Hematopoietic multipotent progenitor cell (in vitro differentiated cells): ENCODE measurements at regions not wholly inside any gene's neighbourhood (a gene's known extent, or its start where the extent isn't known, plus 50 kb on each side); places are given as distances from the start of the nearest gene placed in this dataset.

Source experiments
- DNase-seq, 3 donors: peaks; one replicate each; pipeline ENCODE4 v3.0.0-alpha.2; 2011 to 2015; ENCODE audit warnings: low read depth in 2 of 3, low spot score in 2 of 3

DNA sequence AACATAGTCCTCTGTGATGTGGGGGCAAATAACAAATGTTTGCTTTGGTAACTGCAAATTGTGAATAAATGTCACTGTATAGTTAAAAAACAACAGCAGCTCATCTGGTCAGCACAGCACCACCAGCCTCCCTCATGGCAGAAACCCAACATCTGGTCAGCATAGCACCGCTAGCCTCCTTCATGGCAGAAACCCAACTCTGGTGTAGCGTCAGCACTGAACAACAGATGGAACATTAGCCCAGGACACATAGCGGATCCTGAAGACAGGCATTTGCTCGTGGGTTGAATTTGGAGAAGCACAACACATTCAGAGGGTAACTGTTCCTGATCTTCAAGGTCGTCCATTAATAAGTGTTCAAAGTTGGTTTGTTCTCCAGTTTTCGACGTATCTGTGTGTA, 265.9 kb downstream of the DLL1 start:
- DNase-seq, result no peak

DNA sequence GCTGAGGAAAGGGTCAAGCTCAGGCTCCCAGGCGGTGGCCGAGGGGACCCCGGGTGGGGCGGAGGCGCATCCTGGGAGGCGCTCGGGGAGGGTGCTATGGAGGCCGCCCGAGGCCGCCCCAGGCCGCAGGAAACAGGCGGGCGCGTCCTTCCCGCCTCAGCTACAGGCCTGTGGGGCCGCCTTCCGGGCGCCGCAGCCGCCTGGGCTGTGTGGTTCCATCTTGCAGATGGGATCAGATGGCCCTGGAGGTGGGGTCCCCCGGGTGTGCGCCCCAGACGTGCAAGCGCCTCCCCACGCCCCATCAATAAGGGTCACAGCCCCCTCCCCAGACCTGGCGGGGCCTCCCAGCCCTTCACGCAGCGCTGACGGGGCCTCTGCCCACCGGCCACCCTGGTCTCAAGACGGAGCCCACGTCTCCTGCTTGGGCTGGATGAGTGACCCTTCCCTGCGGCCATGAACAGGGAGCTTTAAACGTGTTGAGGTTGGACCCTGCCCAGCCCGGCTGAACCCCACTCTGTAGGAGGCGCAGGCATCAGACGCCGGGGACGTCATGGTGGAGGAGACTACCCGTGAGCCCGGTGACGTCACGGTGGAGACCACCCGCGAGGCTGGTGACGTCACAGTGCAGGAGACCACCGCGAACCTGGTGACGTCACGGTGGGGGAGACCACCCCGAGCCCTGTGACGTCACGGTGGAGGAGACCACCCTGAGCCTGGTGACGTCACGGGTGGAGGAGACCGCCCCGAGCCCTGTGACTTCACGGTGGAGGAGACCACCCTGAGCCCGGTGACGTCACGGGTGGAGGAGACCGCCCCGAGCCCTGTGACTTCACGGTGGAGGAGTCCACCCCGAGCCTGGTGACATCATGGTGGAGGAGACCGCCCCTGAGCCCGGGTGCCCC, 267.0 kb downstream of the DLL1 start:
- DNase-seq, result no peak

DNA sequence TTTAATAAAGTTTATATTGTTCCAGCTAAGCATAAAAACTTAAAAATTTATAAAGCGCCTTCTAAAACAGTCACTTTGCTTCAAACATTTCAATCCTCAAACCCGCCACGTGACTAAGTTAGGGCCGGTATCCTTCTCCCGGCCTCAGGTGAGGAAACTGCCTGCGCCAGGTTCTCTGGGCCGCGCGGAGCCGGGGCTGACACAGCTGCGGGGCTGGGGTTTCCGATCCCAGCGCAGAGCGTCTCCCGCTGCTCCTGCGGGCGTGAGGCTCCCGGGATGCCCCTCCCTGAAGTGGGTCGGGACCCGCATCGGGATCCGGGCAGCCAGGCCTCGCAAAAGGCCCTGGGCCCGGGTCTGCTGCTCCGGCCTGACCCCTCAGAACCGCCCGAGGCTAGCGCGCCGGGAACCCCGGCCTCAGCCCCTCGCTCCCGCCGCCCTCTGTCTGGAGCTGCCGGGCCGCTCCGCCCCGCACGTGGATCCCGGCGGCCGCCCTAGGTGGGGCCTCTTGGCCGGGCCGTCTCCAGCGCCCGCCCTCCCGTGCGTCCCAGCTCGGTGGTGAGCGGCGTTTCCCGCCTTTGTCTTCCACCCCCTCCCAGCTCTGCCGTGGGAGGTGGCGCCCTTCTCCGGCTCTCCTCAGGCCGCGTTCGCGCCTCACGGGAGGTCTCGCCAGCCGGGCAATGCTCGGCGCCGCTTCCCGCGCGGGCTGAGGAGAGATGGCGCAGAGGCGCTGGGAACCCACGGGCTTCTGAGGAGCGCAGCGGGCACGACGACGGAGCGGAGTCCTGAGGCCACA, 267.9 kb downstream of the DLL1 start:
- DNase-seq, result no peak

GRCh38 chr6:170022291-170022722, 268.6 kb downstream of the DLL1 start:
- no peak for DNase-seq

GRCh38 chr6:170021579-170021978, 269.3 kb downstream of the DLL1 start:
- DNase-seq, result no peak

DNA sequence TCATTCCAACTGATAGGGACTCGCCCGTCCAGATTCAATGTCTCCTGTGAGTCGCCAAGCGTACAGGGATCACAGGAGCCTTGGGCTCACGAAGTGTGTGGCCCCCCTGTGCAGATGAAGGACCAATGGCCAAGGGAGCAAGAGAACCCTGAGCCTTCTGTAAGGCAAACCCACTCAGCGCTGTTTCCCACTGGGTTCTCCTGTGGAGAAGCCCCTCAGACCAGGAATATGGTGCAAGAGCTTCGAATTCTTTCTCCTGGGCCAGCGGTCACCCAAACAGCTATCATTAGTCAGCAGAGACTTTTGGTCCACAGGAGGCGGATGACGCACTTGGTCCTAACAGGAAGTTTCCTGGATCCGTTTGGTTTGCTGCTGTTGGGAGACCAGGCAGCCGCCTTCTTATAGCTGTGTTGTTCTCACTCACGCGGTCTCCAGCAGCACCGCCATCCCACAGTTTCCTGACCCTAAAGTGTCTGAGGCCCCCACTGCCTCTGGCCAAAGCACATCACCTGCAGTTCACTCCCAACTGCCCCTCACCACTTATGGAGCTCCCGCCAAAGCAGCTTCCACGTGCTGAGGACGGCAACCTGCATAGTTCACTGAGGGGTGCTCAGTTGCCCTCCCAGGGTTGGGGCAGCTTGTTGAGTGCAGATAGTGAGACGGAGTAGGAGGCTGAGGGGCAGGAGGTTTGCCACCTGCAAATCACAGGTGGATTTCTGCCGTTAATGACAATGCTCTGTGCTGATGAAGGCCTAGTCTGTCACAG, 268.6 kb downstream of the ERMARD start:
- DNase-seq, result no peak

DNA sequence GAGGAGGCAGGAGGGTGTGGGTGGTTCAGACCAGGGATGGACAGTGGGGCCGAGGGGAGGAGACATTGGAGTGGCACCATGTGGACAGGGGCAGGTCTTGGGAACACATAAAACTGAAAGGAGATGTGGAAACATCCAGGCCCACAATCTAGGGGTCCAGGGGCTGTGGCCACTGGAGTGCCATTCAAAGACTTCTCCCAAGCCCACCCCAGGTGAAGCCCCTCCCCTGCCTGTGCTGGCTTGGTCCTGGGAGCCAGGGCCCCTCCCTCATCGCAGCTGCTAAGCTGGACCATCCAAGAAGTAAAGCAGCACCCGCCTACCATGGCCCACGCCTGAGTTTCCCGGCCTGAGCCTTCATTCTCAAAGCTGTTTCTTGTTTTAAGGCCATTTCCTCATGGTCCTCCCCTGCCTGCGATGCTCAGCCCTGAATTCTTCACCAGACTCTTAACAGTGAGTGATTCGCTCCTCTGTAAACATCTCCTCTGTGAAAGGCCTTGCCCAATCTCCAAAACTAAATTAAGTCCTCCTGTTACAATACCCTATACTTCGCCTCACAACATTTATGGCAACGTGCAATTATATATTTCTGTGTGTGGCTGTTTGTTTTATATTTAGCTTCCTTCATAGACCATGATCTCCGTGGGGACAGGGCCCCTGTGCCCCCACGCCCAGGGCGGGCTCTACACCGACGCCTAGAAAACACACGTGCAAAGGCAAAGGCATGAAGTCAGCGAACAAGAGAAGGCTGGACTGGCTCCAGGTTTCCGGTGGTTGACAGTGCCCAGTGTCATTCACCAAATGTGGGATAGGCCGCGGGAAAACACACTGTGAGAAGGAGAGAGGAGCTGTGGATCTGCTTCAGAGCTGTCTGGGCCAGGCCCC, 267.8 kb downstream of the ERMARD start:
- DNase-seq, result no peak

DNA sequence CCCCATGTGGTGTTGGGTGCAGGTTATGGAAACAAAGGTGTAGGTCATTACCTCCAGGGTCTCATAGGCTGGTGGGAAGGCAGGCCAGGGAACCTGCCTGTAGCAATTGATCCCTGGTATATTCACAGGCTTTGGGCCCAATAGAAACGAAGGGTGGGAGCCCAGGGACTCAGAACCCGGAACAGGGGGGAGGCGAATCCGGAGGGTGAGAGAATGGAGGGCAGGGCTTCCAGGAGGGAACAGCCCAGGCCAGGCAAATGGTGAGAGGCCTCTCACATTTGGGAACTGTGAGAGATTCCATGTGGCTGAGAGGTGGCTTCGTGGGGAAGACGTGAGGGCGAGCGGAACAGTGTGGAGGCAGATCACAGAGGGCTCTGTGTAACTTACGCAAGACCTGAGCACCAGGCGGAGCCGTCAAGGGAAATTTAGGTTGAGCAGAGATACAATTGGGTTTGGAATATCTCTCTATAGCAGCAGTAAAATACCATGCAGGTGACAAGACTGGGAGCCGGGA, 267.1 kb downstream of the ERMARD start:
- no peak for DNase-seq

DNA sequence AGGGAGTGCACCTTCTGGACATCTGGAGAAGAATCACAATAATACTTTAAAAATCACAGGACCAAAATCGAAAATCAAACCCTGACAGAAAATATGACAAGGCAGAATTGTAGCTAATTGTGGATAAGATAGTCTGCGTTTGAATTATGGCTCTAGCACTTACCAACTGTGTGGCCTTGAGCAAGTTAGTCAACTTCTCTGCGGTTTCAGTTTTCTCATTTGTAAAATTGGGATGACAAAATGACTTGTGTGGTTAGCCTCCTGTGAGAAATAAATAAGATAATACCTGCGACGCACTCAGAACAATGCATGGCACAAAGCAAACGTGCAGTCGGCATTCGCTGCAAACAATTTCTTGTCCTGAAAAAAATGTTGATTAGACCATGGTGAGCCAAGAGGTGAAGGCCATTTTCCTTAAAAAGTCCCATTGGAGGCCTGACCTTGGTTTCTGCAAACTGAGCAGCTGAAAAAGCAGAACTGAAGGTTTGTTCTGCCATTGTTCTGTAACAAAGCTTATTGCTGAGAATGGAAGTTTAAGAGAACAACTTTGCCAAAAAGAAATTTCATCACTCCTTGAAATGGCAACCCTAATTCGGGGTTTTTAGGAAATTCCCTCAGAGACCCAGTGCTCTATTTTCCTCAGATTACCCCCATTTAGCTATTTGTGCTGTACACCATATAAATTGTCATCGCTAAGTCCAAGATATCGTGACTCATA, 266.3 kb downstream of the ERMARD start:
- no peak for DNase-seq

DNA sequence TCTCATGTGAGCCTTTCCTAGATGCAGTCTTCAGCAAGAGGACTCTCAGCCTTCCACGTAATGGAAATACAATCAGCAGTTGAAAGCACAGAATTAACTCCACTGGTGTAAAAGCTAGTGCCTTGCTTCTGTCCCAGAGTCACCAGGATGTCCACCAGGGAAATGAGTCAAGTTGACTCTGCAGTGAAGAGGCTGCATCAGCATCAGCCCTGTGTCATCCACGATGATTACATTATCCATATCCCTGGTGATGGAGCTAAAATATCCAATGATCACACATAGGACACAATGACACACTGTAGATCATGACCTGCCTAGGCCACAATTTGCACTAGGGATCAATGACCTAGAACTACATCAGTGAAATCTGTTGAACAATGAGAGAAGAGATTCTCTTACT, 262.4 kb downstream of the ERMARD start:
- DNase-seq, result no peak

DNA sequence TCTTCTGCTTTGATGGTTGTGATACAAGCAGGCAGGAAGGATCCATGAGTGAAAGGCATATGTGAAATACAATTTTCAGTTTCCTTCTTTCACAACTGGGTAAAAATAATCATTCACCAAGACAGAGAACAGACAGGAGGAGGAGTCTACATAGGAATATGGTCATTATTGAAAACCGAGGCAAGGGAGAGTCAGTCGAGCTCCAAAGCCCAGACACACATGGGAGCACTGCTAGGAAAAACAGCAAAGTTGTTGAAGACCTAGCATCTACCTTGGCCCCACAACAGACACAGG, 260.6 kb downstream of the ERMARD start:
- no peak for DNase-seq

DNA sequence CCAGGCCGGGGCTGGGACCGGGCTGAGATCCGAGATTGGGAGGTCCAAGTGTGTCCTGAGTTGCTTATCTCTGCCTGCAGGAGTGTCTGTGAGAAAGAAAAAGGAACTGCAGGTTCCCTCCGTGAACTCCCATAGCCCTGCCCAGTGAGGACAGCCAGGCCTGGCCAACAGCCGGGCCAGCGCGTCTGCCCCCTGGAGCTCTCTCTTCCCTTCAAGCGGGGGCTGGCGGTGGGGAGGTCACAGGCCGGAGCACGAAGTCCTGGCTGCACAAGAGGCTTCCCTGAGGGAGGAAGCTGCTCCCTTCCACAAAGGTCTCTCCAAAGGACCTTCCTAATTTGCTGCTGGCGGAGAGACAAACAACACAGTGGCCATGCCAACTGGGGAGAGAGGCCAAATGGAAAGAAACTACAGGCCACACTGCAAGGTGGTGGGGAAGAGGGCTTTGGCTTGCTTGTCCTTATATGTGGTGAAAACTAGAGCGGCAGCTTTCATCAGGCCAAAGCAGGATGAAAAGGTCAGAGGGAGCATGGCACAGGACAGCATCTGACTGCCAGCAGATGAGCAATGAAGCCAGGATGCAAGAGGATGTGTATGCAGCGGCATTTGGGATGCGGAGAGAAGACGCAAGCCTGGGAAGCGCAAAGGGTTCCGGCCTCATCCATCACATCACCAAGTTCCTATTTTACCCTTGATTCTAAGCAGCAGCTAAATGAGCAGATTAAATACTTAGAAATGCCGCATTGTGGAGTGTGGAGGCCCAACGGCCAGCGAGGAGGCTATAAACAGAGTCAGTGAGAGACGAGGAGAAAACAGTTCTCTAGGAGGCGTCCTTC, 260.0 kb downstream of the ERMARD start:
- DNase-seq, result peak in 2 of 3 donors; percentile 78 to 84

DNA sequence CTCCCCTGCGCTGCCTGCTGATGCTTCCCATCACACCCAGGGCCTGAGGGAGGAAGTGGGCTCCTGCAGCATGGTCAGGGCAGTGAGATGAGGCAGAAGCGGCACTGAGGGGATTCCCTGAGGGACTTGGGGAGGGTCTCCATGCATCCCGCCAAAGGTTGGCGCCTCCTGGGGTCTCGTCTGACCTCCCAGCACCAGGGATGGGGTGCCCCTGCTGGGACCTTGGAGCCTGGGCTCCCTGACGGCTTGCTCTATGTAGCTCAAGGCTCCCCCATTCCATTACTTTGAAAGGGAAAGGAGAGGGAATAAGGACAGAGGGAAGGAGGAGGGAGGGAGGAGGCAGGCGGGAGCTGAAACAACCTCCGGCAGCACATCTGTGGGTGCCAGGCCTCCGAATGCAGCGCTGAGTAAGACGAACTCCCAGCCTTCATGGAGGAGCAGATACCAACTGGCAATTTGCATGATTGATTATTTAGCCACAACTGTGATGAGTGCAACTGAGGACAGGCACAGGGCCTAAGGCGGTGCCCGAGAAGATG, 259.3 kb downstream of the ERMARD start:
- no peak for DNase-seq

DNA sequence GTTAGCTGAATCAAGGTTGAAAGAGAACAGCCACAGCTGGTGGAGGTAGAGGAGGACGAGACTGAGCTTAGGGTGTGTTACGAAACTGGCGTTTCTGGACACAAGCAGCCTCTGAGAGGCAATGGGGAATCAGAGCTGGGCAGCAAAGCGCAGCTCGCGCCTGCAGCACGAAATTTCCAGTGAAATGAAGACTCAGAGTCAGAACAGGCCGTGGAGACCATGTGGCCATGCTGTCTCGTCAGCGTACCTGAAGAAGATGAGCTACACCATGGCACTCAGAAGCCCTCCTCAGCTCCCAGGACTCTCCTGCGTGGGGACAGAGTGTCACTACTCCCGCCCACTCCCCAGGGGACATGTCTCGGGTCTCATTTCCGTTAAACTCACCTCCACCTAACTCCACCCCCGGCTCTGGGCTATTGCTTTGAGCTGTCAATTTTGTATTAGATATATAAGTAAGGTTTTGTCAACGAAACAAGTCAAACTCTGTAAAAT, 256.9 kb downstream of the ERMARD start:
- no peak for DNase-seq

DNA sequence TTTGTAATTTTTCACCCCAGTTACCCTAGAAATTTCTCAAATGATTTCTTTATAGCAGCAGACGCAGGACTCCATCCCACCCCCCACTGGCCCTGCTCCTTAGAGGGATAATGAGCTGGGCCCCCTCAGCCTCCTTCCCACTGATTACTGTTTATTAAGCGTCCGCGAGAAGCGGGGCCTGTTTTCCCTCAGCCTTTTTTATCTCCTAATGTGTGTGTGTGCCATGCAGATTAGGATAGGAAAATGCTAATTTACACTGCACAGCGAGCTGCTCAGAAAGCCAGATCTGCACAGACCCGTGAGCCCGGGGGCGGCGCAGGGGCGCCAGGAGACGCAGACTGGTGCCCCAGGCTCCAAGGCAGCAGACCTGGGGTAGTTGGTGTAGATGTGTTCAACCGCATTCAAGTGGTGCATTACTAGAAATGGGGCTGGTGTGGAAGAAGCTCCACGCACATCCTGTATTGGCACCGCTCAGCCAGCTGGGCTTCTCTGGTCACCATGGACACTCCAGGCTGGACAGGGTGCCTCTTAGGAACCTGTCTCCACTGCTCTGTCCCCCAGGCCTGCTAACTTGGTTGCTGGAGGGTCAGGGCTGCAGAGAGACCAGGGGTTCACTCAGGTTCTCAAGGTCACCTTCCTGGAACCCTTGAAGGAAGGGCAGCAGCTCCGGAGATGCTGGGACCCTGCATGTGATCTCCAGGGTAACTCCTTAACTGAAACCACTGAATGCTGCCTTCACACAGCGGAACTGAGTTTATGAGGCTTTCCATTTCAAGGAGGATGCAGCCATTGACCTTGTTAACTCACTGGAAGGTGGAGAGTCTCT, 256.3 kb downstream of the ERMARD start:
- DNase-seq, result no peak

- DNase-seq, result no peak
Observed at GRCh38 chr6:170006900-170007467, 255.6 kb downstream of the ERMARD start.
